VCaP (cell line): ENCODE measurements at regions not wholly inside any gene's neighbourhood (a gene's known extent, or its start where the extent isn't known, plus 50 kb on each side); places are given as distances from the start of the nearest gene placed in this dataset.

Experiments used
- H3K27ac ChIP-seq: fragments of 450-650 bp; 2 replicates; pipeline ENCODE4 v1.5.1; 2017
- TF ChIP-seq, protein P1 (sequence below): fragments of 450-650 bp; conservative IDR thresholded peaks from 2 replicates; pipeline ENCODE4 v1.5.1; 2017; ENCODE audit warnings: mild to moderate bottlenecking, moderate library complexity

- TF ChIP-seq, protein P1, sequence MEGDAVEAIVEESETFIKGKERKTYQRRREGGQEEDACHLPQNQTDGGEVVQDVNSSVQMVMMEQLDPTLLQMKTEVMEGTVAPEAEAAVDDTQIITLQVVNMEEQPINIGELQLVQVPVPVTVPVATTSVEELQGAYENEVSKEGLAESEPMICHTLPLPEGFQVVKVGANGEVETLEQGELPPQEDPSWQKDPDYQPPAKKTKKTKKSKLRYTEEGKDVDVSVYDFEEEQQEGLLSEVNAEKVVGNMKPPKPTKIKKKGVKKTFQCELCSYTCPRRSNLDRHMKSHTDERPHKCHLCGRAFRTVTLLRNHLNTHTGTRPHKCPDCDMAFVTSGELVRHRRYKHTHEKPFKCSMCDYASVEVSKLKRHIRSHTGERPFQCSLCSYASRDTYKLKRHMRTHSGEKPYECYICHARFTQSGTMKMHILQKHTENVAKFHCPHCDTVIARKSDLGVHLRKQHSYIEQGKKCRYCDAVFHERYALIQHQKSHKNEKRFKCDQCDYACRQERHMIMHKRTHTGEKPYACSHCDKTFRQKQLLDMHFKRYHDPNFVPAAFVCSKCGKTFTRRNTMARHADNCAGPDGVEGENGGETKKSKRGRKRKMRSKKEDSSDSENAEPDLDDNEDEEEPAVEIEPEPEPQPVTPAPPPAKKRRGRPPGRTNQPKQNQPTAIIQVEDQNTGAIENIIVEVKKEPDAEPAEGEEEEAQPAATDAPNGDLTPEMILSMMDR = no peak
- H3K27ac ChIP-seq = no peak overlapping the region
Observed at GRCh38 chr10:33092596-33092995, 134.6 kb upstream of the ITGB1 start.

DNA sequence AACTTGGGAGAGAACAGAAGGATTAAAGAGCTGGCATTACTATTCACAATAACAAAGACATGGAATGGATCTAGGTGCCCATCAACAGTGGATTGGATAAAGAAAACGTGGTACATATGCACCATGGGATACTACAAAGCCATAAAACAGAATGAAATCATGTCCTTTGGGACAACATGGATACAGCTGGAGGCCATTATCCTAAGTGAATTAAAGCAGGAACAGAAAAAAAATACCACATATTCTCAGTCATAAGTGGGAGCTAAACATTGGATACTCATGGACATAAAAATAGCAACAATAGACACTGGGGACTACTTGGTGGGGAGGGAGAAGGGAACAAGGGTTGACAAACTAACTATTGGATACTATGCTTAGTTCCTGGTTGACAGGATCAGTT, 133.2 kb upstream of the ITGB1 start:
- H3K27ac ChIP-seq = no peak overlapping the region
- TF ChIP-seq, protein P1 = no peak

GRCh38 chr10:33088990-33089389, 131.0 kb upstream of the ITGB1 start:
- TF ChIP-seq, protein P1 = no peak
- H3K27ac ChIP-seq = no peak overlapping the region

GRCh38 chr10:33087922-33088321, 129.9 kb upstream of the ITGB1 start:
- no peak overlapping the region for H3K27ac ChIP-seq
- TF ChIP-seq, protein P1 = no peak

DNA sequence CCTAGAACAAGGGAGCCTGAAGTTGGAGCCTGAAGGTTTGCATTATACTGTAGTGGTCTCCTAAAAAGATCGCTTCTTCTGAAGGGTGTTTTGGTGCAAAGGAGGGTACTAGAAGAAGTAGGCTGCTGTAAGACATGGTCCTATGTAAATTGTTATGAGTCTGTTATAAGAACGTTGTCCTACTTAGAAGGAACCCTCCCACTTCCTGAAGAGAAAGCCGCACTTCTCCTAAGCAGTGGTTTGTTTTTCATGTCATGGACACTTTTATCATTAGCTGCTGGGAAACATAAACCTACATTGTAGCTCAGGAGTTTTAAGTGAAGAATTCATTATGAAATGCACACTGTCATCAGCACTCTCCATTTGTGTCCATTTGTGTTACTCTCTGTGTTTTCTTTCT, 129.1 kb upstream of the ITGB1 start:
- TF ChIP-seq, protein P1 = no peak

GRCh38 chr10:33086100-33086499, 128.1 kb upstream of the ITGB1 start:
- TF ChIP-seq, protein P1 = no peak

More for the DNA sequence above, 129.1 kb upstream of the ITGB1 start:
- H3K27ac ChIP-seq = no peak overlapping the region

DNA sequence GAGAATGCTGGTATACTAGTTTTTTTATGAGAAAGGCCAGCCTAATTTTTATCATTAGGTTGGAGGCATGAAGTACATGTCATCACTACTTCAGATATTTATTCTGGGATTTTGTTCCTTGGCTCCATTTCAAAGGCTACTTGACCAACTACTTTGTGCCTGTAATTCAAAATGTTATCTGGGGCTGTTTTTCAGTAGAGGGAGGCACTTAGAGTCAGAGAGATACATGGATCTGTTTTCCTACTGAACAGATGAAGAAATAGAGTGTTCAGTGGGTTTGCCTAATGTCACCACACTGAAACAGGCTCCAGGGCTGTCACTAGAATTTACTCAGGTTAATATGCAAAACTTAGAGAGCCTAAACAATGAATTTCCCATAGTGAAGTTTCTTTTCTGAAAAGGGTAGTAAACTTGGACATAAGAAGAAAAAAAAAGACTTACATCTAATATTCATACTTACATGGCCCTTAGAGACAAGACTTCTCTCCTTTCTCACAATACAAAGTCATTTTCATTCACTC, 127.3 kb upstream of the ITGB1 start:
- H3K27ac ChIP-seq = no peak overlapping the region
- TF ChIP-seq, protein P1 = no peak

More at GRCh38 chr10:33086100-33086499, 128.1 kb upstream of the ITGB1 start:
- no peak overlapping the region for H3K27ac ChIP-seq
